GM18507 (cell line): ENCODE measurements at regions not wholly inside any gene's neighbourhood (a gene's known extent, or its start where the extent isn't known, plus 50 kb on each side); places are given as distances from the start of the nearest gene placed in this dataset.
A peak's percentile ranks its signal among the peaks of the same experiment; 100 is the strongest.

Experiments used
- DNase-seq: peaks from one replicate; pipeline ENCODE4 v3.0.0; 2011; ENCODE audit warnings: low read depth; ENCODE audit not compliant: insufficient read length; ENCODE audit errors: extremely low spot score
- FAIRE-seq: peaks from 2 replicates; lab custom pipeline; 2011; peaks lifted over from hg19 to GRCh38; lab: Jason Lieb, UNC

DNA sequence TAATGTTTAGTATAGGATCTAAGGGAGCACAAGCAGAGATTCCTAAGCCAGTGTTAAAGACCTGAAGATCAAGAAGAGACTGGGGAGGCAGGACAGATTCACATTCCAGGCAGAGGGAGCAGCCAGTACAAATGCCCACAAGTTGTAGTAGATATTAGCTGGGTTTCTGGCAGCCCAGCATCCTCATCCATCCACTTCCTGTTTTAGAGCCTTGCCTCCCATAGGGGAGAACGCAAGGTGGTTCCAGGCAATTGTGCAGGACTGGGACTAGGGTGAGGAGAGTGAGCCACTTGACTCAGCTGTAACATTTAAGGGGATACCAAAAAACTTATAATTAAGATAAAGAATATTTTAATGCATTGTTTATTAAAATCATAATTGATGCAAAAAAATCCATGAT lies 71.3 kb upstream of the PSMA6 start:
- no peak for FAIRE-seq
- DNase-seq, result no peak

DNA sequence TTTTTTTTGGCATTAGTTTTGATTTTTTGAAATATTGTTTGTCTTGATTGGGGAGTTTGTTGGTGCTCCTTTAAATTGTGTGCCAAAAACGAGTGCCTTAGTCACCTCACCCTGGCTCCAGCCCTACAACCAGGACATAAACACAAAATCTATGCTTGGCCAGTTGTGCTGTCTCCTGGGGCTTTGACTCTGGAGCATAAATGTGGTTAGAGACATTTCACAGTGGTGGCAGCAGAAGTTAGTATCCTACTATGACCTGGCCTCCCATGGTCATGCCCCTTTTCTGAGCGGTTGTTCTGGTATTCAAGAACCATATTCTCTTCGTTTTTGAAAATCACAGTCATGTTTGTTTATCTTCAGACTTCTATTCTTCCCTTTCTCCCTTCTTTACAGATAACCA lies 70.7 kb upstream of the PSMA6 start:
- FAIRE-seq (no peak), DNase-seq (no peak)

DNA sequence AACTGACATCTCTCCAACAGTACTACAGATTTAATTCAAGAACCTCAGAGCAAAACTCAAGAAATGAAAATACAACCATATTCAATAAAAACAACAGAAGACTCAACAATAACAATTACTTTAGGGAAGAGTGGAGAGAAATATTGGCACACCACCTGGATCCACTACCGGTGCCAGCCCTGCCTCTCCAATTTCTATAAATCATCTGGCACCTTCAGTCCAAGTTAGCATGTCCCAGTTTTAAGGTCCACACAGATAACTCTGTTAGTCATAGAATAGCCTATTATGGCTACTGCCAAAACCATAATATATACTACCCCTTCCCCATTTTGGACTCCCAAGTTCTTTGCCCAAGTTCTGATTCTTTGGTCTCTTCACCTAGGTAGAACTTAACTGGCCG lies 69.9 kb upstream of the PSMA6 start:
- FAIRE-seq (no peak), DNase-seq (no peak)

DNA sequence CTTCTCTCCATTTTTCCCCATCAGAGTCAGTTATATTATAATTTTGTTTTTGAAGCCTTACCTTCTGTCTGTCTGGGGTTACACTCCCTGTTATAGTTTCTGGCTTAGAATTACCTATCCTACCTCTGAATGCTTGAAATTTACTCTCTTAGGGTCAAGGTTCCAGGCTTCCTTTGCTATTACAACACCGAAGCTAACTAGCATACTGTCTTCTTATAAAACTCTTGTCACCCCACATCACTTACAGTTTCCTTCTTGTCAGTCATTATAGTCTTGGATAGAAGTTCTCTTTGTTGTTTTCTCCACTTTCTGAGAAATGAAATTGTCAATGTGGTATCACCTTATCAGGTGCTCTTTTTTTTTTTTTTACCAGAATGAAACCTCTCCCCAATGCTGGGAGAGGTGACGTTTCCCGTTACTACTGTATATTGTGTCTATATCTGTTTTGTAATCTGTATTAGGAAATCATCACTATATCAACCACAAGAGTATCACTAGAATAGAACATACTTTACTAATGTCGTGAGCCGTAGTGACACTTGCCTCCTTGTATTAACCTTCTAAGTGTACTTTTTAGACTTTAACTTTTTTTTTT lies 69.2 kb upstream of the PSMA6 start:
- no peak for FAIRE-seq

DNA sequence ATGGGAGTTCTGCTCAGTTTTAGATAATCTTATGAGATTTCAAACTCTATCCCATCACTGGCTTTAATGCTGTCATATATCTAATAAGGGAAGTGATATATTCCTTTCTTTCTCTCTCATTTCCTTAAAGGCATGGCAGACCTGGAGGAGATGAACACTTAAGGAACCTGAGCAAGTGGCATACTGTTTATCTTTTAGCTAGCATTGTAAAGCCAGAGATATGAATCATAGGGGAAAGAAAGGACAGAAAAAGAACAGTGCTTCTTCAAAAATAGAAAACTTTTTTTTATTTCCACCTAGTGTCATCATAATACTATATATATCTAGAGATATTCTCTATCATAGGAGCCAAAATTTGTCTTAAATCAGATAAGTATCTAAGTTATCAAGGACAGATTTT lies 68.3 kb upstream of the PSMA6 start:
- no peak for FAIRE-seq
- DNase-seq, result no peak

More for the DNA sequence above, 69.2 kb upstream of the PSMA6 start:
- no peak for DNase-seq

DNA sequence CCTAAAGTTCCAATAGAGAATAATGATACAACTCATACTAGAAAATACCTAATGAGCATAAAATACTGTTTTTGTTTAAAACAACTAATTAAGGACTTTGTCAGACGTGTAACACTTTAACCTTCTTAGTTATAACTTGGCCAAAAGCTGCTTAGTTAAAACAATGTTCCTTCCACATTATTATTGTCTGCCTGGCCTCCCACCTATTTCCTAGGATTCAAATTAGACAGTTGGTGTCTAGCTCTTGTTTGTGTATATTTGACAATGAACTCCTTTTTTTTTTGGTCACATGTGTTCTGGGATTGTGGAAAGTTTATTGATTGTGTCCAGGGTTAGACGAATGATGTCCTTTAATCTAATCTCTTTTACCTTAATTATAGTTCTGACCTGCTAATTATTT lies 67.6 kb upstream of the PSMA6 start:
- DNase-seq (no peak), FAIRE-seq (no peak)

DNA sequence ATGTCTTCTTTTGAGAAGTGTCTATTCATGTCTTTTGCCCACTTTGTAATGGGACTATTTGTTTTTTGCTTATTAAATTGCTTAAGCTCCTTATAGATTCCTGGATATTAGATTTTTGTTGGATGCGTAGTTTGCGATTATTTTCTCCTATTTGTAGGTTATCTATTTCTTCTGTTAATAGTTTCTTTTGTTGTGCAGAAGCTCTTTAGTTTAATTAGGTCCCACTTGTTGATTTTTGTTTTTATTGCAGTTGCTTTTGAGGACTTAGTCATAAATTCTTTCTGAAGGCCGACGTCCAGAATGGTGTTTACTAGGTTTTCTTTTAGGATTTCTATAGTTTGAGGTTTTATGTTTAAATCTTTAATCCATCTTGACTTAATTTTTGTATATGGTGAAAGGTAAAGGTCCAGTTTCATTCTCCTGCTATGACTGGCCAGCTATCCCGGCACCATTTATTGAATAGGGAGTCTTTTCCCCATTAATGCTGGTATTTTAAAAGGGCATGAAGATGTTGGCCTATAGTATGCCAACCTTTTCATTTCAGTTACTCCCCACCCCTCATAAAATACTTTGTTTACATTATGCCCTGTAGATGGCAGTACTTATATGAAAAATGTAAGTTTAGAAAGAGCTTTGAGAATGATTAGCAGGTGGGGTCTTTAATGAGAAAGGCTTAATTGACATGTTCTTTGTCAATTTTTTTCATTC lies 62.9 kb upstream of the PSMA6 start:
- FAIRE-seq, result peak; percentile 67
- DNase-seq, result no peak

DNA sequence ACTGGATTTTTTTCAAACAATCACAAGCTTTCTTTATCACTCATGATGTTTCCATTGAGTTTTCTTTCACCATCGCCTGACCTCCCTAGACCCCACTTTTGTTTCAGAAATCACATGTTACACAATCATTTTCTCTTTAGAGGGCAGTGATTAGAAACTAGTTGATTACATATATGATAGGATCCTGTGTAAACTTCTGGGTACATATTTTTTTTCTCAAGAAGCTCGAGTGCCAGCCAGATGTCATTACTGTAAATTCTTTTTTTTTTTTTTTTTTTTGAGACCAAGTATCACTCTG lies 62.4 kb upstream of the PSMA6 start:
- DNase-seq (no peak), FAIRE-seq (no peak)

DNA sequence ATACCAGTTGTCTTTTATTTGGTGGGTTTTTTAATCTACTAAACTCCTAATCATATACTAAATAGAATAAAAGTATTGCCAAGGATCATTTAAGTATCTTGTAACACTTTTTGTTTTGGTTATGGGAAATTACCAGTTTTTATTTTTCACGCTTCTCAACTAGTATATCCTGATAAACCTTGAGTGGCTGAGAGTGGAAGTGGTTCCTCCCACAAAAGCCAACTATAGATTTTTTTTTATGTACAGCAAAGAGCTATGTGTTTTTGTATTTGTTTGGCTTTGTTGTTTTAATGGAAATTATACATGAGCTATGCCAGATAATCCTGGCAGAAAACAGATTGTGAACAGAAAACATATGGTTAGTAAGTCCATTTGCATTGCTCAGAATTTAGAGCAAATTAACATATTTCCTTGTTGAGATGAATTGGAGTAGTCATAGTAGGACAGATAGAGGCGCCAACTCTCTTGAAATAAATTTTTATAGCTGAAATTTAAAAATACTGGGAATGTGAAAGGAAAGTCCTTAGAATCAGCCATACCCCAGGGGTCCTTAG lies 60.9 kb upstream of the PSMA6 start:
- FAIRE-seq, result no peak

DNA sequence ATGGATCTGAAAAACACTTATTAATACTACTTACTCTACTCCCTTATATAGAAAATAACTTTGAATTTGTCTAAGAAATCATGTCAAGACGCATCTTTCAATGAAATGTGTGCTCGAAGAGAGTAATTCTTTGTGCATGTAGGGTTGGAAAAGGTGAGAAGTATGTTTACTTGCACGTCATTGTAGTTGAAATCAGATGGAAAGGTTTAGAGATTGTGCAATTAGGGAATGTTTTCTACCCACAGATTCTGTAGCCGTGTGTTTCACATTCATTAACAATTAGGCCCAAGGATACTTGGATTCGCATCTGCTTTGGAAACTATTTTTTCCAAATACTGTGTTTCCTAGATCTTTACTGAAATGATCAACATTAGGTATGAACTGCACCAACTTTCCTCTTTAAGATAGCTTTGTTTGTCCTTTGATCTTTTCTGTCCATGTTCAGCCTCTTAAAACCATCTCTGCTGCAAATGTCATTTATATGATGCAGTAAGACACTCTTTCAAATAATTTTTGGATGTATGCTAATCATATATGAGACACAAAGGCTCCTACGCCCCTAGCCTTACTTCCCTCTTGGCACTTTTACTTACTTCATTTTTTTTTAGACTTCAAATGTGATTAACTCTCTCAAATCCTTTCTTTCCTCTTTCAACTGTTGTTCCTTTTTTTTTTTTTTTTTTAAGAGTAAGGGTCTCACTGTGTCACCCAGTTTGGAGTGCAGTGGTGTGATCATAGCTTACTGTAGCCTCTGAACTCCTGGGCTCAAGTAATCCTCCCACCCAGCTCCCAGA lies 58.0 kb upstream of the PSMA6 start:
- no peak for FAIRE-seq
- DNase-seq, result no peak

More for the DNA sequence above, 60.9 kb upstream of the PSMA6 start:
- no peak for DNase-seq

DNA sequence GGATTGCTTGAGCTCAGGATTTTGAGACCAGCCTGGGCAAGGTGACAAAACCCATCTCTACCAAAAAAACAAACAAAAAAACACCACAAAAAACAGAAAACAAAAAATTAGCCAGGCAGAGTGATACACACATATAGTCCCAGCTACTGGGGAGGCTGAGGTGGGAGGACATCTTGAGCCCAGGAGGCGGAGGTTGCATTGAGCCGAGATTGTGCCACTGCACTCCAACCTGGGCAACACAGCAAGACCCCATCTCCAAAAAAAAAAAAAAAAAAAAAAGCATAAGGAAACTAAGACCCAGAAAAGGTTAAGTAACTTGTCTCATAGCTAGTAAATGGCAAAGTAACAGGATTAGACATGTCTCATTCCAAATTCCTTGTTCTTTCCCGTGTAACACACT lies 56.3 kb upstream of the PSMA6 start:
- FAIRE-seq (no peak), DNase-seq (no peak)

DNA sequence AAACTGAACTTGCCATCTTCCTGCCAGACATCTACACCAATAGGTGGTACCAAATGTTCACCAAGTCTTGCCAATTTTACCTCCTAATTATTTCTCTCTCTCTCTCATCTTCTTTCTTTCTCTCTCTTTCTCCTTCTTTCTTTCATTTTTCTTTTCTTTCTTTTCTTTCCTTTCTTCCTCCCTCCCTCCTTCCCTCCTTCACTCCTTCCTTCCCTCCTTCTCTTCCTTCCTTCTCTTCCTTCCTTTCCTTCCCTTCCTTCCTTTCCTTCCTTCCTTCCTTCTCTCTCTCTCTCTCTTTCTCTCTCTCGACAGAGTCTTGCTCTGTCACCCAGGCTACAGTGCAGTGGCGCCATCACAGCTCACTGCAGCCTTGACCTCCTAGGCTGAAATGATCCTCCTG lies 55.4 kb upstream of the PSMA6 start:
- DNase-seq, result no peak
- no peak for FAIRE-seq

DNA sequence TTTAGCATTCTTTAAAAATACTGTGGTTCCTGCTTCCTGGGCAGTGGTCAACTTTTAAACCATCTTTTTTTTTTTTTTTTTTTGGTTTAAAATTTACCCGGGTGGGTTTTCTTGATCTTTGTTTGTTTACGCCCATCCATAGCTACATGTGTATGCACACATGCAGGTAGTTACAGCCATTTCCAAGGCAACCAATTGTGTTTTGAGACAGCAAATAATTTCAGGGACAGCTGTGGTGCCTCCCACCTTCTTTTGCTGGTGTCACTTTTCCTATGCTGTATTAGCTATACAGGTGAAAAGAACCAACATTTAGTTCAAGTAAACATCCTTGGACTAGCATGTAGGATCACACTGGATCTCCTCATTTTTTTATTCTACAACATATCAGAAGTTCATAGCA lies 52.0 kb upstream of the PSMA6 start:
- FAIRE-seq, result no peak
- no peak for DNase-seq
